ENCODE measurements at regions not wholly inside any gene's neighbourhood (a gene's known extent, or its start where the extent isn't known, plus 50 kb on each side); places are given as distances from the start of the nearest gene placed in this dataset.
A peak's percentile ranks its signal among the peaks of the same experiment; 100 is the strongest.

DNA sequence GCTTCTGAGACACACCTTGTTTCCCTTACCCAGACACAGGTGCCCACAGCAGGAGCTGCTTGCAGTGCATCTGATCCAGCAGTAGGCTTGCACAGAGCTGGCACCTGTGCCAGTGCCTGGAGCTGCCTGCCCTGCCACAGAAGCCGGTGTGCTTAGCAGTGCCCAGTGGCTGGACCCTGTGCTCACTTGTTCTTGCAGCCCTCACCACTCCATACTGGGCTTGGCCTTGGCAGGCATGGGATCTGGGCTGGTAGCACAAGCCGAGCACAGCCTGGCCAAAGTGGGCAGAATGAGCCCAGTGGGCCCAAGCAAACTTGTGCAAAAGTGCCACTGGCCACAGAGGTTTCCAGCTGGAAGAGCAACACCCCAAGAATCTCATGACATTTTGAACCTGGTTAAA is 1950.4 kb downstream of the SUCLG1 start:
- no peak for DNase-seq (ENCODE audit: low spot score)

DNA sequence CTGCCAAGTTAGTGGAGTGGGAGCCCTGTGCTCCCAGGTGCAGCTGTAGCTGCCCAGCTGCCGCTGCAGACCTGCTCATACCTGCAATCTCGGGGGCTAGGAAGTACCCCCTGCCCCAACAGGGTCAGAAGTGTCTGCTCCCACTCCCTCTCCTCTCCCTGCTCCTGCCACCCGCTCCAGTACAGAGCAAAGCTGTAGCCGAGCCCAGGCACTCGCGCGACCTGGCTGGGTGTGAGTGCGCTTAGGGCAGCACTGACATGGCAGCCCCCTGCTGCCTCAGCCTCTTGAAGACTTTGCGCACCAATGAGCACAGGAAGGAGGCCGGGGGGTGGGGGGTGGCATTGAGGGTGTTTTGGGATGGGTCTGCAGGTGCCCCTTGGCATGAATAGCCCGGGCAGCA is 1951.4 kb downstream of the SUCLG1 start:
- no peak for DNase-seq (ENCODE audit: low spot score)

DNA sequence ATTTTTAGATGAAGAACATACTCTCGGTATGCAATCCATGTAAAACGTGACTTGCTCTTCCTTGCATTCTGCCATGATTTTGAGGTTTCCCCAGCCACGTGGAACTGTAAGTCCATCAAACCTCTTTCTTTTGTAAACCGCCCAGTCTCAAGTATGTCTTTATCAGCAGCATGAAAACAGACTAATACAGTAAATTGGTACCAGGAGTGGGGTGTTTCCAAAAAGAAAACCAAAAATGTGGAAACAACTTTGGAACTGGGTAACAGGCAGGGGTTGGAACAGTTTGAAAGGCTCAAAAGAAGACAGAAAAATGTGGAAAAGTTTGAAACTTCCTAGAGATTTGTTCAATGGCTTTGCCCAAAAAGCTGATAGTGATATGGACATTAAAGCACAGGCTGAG is 1957.9 kb downstream of the SUCLG1 start:
- no peak for DNase-seq (ENCODE audit: low spot score)

DNA sequence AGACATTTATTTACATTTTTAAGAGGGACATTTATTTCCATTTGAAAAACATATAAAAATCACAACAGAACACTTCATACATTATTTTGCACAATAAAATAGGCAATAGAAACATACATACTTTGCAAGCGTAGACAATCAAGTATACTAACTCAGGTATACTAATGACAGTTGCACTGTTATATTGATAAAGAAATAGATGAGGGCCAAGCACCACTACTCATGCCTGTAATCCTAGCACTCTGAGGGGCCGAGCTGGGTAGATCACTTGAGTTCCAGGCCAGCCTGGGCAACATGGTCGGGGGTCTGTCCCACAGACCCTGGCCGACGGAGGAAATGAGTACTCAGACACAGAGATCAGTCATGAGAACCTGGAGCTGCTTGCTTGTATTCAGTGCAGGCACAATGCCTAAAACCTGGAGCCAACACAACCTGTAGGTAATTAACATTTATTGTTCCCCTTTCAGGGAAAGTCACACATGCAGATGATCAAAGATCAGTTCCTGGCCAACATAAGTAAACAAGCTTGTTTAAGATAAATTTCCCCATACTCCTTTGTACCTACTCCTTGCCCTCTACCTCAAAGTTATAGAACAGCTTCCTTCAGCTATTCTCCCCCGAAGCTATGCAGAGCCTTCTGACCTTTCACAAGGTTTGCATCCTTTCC is 1960.2 kb downstream of the SUCLG1 start:
- no peak for DNase-seq (ENCODE audit: low spot score)

DNA sequence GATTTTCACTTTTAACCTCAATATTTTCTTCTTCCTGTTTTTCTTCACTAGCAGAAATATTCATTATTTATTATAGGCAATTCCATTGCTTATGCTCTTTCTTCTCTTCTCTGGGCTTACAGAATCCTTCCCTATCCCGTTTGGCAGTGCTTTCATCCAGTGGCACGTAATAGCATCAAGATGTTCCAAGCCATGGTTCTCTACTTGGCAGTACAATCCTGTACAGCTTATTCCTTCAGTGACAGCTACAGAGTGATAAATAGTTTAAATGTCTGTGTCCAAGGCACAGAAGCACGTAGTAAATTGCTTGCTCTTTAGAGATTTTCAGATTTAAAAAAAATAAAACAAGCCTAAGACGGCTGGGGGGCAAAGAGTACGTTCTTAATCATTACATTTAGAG is 1964.3 kb downstream of the SUCLG1 start:
- DNase-seq (ENCODE audit: low spot score), result no peak

DNA sequence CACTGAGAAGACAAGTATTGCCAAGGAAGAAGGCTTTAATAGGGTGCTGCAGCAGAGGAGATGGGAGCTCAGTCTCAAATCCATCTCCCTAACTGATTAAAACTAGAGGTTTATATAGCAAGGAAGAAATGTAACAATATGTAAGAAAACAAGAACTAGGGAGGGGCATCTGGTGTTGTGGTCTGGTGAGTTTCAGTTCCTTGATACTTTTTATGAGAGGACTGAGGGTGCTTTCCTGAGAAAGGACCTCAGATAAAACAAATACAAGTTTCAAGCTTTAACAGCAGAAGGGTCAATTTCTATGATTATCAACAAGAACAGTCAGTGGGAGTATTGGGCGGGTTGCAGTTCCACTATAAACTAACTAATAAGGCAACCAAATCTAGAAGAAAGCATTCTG is 1967.5 kb downstream of the SUCLG1 start:
- no peak for DNase-seq (ENCODE audit: low spot score)

DNA sequence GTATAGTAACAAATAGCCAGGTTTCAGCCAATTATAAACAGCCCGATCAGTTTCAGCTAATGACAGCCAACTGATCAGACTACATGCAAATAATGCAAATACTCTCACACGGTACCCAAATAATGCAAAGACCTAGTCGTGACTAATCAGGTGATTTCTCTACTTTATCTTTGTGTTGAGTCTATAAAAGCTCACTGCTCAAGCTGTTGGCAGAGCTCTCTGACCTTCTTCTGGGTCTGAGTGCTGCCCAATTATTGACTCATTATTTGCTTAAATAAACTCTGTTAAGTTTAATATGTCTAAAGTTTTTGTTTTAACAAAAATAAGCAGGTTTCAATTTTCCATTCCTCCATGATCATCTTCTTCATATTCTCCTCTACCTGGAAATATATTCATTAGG is 1971.7 kb downstream of the SUCLG1 start:
- no peak for DNase-seq (ENCODE audit: low spot score)

DNA sequence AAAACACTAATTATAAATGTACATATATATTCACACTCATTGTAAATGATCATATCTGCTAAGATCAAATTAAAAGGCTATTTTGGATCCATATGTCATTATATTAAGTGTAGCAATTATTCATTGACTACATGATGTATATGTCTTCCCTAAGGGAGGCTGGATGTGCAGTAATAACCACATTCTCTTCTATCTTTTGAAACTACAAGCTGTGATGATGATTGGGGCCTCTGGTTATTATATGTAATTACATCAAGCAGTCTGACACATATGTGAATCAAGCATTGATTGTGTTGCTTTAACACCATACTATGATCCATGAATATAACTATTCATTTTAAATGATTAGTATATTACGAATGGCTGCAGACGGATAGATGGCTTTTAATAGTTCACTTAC is 1973.4 kb downstream of the SUCLG1 start:
- DNase-seq (ENCODE audit: low spot score), result no peak

DNA sequence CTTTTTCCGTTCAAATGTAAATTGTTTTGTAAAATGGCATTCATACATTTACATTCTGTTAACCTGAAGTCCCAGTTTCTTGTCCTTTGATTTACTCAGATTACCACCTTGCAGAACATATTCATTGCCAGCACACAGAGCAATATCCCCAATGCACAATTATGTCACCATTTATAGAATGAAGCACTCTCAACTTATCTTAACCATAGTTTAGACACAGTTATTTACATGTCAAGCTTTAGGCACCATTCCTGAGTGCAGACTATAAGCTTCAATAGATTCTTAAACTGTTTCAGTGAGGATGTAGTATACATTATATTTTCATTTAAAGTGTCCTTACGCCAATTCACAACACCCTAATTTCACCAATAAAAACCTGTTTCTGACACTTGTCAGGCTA is 1977.9 kb downstream of the SUCLG1 start:
- no peak for DNase-seq (ENCODE audit: low spot score)

DNA sequence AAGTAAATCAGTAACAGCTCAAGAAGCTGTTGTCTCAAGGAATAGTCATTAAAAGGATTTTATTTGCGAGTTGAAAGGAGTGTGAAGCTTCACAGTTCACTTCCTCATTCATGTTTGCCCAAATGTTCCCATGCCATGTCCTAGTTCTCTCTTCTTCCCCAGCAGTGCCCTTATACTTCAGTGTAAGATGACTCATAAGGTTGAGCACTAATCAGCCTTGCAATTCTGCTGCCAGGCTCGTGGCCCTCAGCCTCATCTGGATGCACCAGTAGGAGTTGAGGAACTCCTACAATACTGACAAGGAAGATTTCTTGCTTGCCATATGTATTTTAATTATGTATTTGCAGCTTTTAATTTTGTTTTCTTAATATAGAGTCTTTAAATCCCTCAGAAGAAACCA is 1980.4 kb downstream of the SUCLG1 start:
- DNase-seq (ENCODE audit: low spot score), result no peak

DNA sequence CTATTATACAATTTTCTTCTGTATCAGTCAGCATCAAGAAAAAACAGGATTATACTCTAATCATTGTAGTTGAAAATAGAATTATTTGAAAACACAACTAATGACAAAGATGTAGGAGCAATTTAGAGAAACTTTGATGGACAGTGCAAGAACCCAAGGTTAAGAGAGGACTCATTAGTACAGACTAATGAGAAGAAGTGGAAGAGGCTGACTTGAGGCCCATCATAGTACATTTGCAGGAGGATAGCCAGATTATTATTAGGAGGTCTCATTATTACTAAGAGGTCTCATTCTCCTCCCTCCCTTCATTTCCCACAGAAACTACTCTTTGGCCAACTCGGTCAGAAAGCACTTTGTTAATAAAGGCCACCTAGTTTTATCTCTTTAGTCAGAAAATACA is 1983.0 kb downstream of the SUCLG1 start:
- no peak for DNase-seq (ENCODE audit: low spot score)

DNA sequence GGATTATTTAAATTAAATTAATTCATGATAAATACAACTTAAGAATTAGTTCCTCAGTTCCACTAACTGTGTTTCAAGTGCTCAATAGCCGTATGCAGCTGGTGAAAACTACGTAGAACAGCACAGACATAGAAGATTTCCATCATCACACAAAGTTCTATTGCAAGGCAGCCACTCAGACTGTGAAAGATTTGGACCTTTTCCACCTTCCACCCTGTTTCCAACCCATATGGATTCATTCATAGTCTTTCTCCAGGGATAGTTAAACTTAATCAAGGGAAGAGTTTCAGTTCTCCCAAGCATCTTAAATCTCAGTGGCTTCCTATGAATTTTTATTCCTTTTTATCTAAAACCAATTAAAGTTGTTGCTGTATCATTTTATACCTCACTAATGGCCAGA is 2030.8 kb downstream of the SUCLG1 start:
- no peak for DNase-seq (ENCODE audit: low spot score)

DNA sequence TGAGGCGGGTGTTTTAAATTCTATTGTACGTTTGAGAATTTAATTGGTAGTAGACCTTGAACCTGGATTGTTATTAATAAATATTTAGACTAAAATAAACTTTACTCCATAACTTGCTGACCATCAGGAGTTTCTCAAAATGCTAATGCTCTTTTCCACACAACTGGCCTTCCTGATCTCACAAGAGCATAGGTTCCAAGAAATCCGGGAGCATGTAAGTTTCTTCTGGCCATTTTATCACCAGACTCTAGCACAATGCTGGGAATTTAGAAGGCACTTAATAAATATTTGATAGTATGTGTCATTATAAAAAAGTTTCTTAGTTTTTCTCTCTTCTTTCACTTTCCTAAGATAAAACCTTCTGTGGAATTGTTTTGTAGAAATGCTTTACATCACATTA is 2047.1 kb downstream of the SUCLG1 start:
- DNase-seq (ENCODE audit: low spot score), result no peak

DNA sequence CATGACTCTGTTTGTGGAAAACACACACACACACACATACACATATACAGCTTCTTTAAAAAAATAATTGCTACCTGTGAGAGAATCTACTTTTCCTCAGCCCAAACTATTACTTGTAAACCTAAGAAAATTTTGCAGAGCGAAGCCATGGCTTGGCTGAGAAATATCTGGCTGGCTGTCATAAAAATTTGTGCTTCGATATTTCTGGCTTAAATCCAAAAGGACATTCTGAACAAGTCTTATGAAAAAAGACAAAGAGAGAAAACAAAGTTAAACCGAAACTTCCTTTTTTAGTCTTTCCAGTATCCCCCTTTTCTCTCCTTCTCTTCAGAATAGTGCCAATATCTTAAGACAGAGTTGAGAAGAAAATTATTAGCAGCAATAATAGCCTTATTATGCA is 2048.0 kb downstream of the SUCLG1 start:
- no peak for DNase-seq (ENCODE audit: low spot score)

DNA sequence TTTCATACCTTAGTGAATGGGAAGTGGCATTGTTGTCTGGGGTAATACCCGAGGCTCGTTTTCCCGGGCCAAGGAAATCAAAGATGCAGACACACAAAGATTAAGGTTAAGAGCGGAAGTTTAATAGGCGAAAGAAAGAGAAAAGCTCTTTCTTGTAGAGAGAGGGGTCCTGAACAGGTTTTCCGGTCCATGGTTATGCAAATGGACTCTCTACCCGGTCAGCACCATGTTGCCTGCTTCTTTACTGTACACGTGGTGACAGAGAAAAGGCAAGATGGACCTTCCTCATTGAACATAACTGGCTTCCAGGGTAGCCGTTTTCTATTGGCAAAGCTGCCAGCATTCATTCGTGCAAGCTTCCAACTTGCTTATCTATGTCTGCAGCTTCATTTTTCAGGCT is 2063.5 kb downstream of the SUCLG1 start:
- DNase-seq (ENCODE audit: low spot score), result no peak

DNA sequence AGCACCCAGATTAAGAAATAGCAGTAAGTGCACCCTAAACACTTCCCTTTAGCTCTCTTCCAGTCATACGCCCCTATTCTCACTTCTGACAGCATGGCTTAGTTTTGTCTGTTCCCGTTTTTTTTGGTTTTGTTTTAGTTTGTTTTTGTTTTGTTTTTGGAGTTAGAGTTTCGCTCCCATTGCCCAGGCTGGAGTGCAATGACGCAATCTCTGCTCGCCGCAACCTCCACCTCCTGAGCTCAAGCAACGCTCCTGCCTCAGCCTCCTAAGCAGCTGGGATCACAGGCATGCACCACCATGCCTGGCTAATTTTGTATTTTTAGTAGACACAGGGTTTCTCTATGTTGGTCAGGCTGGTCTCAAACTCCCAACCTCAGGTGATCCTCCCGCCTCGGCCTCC is 2067.7 kb downstream of the SUCLG1 start:
- DNase-seq (ENCODE audit: low spot score), result no peak

DNA sequence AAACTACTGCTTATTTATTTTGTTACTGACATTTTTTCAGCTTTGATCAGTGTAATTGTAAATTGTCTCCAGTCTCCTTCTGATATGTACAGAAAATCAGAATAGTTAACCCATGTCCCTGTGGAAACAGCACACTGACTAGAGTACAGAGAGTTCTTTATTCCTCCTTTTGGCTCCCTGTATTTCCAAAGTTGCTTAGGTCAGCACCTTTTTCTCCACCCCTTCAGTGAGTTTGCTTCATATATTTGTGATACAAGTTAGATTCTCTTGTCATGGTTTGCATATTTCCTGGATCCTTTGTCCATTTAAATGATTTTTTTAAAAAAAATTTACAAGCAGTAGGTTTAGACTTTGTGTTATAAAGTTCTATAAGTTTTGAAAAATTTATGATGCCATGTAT is 2051.1 kb upstream of the LRRTM1 start:
- DNase-seq (ENCODE audit: low spot score), result no peak

DNA sequence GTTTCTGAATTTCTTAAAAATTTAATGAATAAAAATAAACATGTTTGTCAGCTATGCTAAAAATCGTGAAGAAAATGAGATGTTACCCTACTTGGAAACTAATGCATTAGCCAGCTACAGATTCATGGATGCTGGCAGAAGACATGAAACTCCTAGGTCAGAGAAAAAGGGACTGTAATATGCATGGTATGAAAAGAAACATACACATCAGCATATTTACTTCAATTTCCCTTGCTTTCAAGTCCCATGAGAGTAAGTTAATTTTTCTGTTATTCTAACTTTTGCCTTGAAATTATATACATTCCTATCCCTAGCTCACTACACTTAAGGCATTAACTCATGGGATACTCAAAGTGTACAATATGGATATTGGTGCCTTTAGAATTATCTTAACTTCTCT is 2041.4 kb upstream of the LRRTM1 start:
- no peak for DNase-seq (ENCODE audit: low spot score)

DNA sequence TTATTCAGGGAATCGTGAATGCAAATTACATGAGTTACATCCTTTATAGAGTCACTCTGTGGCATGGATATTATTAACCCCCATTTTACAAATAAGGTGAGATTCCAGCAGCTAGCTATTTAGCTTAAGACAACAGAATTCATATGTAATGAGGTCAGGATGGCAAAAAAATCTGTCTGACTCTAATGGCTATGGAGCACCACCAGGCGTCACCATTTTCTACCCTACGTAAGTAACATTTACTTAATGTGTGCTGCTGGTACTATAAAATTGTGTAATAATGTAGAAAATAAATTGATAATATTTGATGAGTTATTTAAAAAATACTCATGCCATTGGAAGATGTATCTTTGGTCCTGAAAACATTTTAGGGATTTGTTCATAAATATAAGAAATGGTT is 2040.1 kb upstream of the LRRTM1 start:
- peak; percentile 5 for DNase-seq (ENCODE audit: low spot score)

DNA sequence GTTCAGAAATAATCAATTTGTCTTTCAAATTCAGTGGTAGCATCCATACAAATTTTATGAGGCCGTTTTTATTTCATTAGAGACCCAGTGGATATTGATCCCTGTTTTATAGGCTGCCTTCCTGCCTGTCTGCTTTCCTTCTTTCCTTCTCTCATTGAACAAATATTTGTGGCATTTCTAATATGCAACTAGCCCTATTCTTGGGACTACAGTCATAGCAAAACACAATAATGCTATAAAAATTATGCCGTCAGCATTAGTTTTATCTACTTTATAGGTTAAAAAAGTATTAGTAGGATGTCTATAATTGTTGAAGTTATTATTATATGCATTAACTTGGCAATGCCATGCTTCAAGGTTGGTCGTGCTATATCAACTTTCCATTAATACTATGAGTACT is 2037.8 kb upstream of the LRRTM1 start:
- DNase-seq (ENCODE audit: low spot score), result no peak

DNA sequence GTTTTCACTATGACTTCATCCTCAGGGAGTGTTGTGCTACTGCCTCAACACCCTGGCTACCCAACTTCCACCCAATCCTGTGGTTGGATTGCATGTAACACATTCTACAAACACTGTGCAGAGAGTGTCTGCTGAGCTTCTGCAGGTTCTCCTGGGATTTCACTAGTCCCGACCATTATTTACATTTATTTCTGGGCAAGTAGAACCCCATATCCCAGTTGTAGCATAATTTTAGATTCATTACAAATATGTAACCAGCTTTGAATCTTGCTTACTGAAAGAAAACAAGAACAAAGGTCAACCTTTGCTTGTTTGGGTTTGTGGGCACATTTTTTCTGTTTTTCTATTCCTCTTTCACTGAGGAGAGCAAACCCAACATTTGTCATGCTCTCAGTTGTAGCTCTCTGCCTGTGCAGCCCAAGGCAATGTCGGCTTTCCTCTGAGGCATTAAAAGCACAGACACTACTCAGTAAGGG is 2036.1 kb upstream of the LRRTM1 start:
- DNase-seq (ENCODE audit: low spot score), result no peak

DNA sequence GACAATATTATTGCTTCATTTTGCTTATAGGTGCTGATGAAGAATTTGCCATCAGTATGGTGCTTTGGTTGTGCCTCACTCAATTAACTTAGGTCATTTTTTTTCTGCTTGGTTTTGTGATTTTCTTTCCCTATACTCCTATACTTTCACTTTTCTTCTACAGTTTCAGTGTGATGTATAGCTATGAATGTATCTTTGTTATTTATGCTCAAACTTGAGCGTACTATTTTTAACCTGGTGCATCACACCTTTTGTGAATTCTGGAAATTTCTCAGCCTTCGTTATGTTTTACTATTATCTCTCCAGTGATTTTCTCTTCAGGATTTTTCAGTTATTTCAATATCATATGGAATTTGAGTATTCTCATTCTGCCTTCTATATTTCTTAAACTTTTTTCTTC is 2035.3 kb upstream of the LRRTM1 start:
- no peak for DNase-seq (ENCODE audit: low spot score)

DNA sequence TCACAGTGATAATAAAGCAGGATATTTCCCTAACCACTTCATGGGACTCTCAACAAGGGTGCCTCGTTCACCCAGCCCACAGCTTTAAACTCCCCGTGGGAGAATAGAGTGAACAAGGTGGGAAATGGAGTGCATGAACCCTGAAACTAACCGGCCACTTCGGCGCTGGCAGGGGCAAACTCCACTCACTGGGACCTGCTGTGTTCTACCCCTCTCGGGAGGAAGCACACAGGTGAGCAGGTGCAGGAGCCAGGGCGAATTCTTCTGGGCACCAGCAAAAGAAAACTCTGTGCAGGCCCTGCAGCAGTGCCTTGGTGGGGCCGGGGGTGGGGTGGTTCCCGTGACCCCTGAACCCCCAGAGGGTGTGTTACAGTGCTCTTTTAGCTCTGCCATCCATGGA is 2029.1 kb upstream of the LRRTM1 start:
- DNase-seq (ENCODE audit: low spot score), result no peak

DNA sequence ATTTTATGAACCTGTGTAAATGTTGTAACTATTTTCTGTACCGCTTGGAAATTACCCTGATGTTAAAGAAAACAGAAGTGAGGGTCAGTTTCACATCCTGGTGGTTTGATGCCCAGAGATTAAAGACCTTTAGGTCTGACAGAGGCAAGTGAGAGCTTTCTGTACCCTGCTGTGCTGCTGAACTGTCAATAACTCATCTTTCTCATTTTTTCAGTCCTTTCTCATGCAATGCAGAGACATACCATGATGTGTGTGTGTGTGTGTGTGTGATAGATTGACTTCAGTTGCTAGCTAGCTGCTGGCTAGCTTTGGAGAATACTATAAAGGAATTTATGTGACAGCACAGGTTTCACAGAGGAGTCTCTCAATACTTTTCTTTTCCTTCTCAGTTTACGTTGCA is 2025.6 kb upstream of the LRRTM1 start:
- no peak for DNase-seq (ENCODE audit: low spot score)

Data from GM03348 (cell line).